ENCODE measurements at regions not wholly inside any gene's neighbourhood (a gene's known extent, or its start where the extent isn't known, plus 50 kb on each side); places are given as distances from the start of the nearest gene placed in this dataset.
"Not testable (repeated sequence)": the region's sequence is repeated elsewhere in the genome, so short reads cannot be mapped to it uniquely, and the experiment has no call there.

DNA sequence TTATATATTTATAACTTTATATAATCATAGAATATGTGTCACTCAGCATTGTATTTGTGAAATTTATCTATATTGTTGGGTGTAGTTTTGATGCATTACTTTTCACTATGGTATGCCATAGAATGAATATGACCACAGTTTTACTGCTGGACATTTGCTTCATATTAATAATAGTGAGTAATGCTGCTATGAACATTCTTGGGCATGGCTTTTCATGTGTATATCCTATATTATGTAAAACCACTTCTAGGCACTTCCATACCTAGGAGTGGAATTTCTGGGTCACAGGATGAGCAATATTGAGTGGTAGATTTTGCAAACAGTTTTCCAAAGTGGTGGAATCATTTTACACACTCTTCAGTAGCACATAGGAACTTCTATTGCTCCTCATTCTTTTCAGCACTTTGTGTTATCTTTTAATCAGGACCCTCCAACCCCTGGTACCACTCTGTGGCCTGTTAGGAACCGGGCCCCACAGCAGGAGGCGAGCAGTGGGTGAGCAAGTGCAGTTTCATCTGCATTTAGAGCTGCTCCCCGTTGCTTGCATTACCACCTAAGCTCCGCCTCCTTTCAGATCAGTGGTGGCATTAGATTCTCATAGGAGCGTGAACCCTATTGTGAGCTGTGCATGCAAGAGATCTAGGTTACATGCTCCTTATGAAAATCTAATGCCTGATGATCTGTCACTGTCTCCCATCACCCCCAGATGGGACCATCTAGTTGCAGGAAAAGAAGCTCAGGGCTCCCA, 56.0 kb upstream of the CNIH3 start:
- Histone ChIP-seq H3K27ac (no peak overlapping the region), H3K4me1 (no peaks in the 10 kb centered on the region), H3K27me3 (no peaks in the 10 kb centered on the region), H3K9me3 (no peaks in the 10 kb centered on the region), H3K36me3 (no peaks in the 10 kb centered on the region), H3K4me3 (no peak overlapping the region)
- TF ChIP-seq, protein P1, sequence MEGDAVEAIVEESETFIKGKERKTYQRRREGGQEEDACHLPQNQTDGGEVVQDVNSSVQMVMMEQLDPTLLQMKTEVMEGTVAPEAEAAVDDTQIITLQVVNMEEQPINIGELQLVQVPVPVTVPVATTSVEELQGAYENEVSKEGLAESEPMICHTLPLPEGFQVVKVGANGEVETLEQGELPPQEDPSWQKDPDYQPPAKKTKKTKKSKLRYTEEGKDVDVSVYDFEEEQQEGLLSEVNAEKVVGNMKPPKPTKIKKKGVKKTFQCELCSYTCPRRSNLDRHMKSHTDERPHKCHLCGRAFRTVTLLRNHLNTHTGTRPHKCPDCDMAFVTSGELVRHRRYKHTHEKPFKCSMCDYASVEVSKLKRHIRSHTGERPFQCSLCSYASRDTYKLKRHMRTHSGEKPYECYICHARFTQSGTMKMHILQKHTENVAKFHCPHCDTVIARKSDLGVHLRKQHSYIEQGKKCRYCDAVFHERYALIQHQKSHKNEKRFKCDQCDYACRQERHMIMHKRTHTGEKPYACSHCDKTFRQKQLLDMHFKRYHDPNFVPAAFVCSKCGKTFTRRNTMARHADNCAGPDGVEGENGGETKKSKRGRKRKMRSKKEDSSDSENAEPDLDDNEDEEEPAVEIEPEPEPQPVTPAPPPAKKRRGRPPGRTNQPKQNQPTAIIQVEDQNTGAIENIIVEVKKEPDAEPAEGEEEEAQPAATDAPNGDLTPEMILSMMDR (IDR thresholded peaks at IDR 0.05): no peak
- no peak for TF ChIP-seq POLR2A (IDR thresholded peaks at IDR 0.05)
- DNase-seq: no peak

DNA sequence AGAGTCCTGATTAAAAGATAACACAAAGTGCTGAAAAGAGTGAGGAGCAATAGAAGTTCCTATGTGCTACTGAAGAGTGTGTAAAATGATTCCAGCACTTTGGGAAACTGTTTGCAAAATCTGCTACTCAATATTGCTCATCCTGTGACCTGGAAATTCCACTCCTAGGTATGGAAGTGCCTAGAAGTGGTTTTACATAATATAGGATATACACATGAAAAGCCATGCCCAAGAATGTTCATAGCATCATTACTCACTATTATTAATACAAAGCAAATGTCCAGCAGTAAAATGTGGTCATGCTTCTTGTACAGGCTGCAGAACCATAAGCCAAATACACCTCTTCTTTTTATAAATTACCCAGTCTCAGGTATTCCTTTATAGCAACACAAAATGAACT, 53.2 kb upstream of the CNIH3 start:
- not testable (repeated sequence) for H3K4me3 ChIP-seq, H3K27me3 ChIP-seq, H3K9me3 ChIP-seq, H3K4me1 ChIP-seq, H3K27ac ChIP-seq, H3K36me3 ChIP-seq, DNase-seq

GRCh38 chr1:224563666-224564065, 52.5 kb upstream of the CNIH3 start:
- no peak overlapping the region for H3K27ac ChIP-seq
- no peak for TF ChIP-seq POLR2A (IDR thresholded peaks at IDR 0.05)
- TF ChIP-seq, protein P1 (IDR thresholded peaks at IDR 0.05): no peak
- H3K36me3 ChIP-seq: no peaks in the 10 kb centered on the region
- peaks cover 0 to 3% (median 0%) of the 10 kb centered on the region in 4 donors for H3K9me3 ChIP-seq
- no peak overlapping the region for H3K4me3 ChIP-seq
- DNase-seq: no peak
- no peaks in the 10 kb centered on the region for H3K27me3 ChIP-seq
- H3K4me1 ChIP-seq: no peaks in the 10 kb centered on the region

DNA sequence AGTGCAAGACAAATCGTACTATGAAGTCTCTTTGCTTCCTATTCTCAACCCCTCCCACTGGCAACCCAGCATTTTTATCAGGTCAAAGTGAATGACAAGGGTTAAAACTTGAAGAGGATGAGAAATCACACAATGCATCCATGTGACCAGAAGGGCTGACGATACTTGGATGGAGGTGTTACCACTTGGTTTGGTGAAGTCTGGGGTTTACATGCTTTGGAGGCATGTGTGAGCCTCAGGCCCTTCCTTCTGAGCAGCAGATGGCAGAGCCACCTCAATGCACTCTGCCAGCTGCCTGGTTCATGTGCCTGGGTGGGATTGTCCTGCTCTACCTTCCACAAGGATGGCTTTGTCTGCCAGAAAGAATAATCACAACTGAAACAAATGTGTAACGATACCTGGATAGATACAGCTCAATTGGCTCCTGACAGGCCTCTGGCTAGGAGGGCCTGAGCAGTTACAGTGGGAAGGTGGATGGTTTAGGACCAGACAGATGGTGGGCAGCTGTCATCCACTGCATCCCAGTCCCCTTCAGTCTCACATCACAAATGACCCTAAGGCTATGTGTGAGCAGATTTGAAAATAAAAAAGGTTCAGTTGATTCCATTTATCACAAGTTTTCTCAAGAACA, 51.5 kb upstream of the CNIH3 start:
- H3K27me3 ChIP-seq: no peaks in the 10 kb centered on the region
- TF ChIP-seq, protein P1 (IDR thresholded peaks at IDR 0.05): no peak
- TF ChIP-seq POLR2A (IDR thresholded peaks at IDR 0.05): no peak
- H3K4me3 ChIP-seq: no peak overlapping the region
- H3K4me1 ChIP-seq: no peaks in the 10 kb centered on the region
- no peak overlapping the region for H3K27ac ChIP-seq
- H3K36me3 ChIP-seq: no peaks in the 10 kb centered on the region
- H3K9me3 ChIP-seq: peaks cover 0 to 3% (median 0%) of the 10 kb centered on the region in 4 donors
- DNase-seq: no peak

GRCh38 chr1:224565186-224565585, 50.9 kb upstream of the CNIH3 start:
- H3K9me3 ChIP-seq: peaks cover 0 to 3% (median 0%) of the 10 kb centered on the region in 4 donors
- no peak for DNase-seq
- no peak overlapping the region for H3K4me3 ChIP-seq
- no peak for TF ChIP-seq POLR2A (IDR thresholded peaks at IDR 0.05)
- TF ChIP-seq, protein P1 (IDR thresholded peaks at IDR 0.05): no peak
- H3K27me3 ChIP-seq: no peaks in the 10 kb centered on the region
- H3K4me1 ChIP-seq: no peaks in the 10 kb centered on the region
- H3K27ac ChIP-seq: no peak overlapping the region
- H3K36me3 ChIP-seq: no peaks in the 10 kb centered on the region

- TF ChIP-seq POLR2A (IDR thresholded peaks at IDR 0.05): no peak
- TF ChIP-seq, protein P1 (IDR thresholded peaks at IDR 0.05): no peak
- no peaks in the 10 kb centered on the region for H3K27me3 ChIP-seq
- no peaks in the 10 kb centered on the region for H3K4me1 ChIP-seq
Observed at GRCh38 chr1:224565611-224566406, 50.3 kb upstream of the CNIH3 start.

More at GRCh38 chr1:224565611-224566406, 50.3 kb upstream of the CNIH3 start:
- Histone ChIP-seq H3K4me3 (no peak overlapping the region), H3K9me3 (peaks cover 0 to 3% (median 0%) of the 10 kb centered on the region in 4 donors), H3K36me3 (no peaks in the 10 kb centered on the region), H3K27ac (no peak overlapping the region)
- DNase-seq: no peak

All from Peyer's patch (tissue), 4 donors.